HK-2 (cell line): ENCODE measurements at regions not wholly inside any gene's neighbourhood (a gene's known extent, or its start where the extent isn't known, plus 50 kb on each side); places are given as distances from the start of the nearest gene placed in this dataset.

Source experiments
- DNase-seq: peaks from one replicate; pipeline ENCODE4 v3.0.0-alpha.2; 2018; ENCODE audit not compliant: unreplicated experiment

DNA sequence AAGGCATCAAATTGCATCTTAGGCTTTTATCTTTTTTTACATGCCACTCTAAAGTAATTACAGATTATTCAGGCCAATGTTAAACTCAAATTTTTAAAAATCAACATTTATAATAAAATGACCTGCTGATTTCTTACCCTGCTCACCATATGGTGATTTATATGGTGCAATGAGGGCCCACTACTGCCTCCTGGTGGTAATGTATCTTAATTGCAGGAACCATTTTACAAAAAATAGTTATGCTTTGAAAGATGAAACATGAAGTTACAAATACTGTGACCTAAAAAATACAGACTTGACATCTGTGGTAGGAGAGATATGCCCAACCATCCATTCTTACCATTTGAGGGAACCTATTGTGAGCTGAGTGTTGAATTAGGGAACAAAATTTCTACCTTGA is 292.6 kb upstream of the TAS2R1 start:
- no peak for DNase-seq

DNA sequence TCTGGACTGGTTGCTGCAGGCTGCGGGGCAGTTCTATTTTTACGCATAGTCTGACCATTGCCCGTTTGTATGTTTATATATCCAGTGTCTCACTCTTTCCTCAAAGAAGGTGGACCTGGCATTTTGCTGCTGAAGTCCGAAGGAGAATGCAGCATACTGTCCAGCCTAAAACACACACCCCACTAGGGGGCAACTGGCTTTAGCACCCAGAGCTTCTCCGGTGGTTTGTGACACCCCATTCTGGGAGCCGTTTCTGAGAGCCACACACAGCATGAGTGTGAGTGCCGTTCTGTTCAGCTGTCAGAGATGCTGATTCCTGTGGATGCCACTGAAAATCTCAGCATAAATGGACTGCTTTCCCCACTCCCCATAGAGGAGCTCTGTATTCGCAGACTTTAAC is 290.5 kb upstream of the TAS2R1 start:
- no peak for DNase-seq

DNA sequence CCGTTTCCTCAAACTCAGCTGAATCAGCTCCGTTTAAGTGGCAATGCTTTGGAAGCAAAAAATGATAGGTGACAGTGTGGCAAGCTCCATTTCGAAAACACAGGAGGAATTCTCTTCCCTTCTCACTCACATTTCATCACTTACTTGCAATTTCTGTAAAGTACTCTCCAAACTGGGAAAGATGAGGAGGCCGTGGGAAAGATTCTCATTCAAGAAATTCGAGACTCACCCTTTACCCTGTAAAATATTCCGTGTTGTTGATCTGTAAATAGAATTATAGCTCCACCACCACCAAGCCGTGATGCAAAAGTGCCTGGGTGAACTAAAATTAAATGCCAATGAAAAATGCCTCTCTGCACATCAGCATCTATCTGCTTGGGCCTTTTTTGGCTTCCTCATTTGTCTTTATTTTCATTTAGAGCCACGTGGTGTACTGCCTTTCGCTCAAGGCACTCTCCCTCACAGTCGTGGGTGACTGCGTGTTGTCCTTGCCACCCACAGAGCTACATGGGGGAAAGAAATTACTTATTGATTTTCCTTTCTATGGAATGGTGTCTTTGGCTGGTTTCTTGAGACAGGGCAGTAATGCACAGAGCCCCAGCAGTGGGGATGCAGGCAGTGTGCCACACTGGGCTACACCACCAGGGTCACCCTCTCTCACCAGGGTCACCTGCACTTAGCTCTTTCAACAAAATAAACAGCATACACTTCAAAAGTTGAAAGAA is 289.3 kb upstream of the TAS2R1 start:
- DNase-seq: no peak

DNA sequence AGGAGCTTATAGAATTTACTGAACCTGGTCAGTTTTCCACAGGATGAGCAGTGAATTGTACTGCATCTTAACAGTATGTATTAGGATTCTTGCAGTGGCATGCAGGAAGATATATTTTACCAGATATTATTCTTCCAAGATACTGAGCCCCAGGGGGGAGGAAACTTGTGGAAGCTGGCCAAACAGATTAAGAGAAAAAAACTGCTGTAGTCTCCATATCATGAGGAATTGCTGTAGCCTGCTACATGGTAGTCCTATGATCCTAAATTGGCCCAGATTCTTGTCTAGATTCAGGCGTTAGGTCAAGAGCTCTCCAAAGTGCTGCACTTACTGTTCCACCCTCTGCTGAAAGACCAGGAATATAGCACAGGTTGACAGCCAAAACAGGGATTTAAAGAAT is 275.5 kb upstream of the TAS2R1 start:
- no peak for DNase-seq

DNA sequence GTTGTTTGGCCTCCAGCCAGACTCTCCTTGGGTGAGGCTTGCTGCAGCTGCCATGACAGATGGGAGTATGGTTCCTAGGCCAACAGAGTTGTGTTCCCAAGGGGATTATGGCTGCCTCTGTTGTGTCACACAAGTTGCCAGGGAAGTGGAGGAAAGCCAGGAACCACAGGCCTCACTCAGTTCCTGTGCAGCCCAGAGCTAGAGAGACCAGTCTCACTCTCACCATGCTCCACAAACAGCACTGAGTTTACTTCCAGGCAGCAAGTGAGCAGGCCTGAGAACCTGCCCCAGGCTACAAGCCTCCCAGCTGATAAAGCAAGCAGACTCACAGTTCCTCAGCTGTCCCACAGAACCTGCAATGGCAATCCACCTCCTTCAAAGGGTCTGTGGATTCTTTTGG is 273.6 kb upstream of the TAS2R1 start:
- DNase-seq: no peak

DNA sequence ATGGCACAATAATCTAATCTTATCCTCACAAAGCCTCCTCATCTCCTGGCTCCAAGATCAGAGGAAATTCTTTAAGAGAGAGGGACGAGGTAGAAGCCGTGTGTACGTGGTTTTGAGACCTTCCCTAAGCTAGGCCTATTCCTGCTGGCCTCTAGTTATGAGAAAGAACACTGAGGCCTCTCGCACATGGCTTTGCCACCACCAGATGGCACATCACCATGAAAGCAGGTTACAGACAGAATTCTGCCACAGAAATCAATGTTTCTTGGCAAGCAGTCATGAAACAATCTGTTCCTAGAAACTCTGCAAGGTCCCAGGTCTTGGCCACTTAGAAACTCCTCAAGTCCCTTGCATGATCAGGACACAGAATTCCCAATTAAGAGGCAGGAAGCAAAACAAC is 268.2 kb upstream of the TAS2R1 start:
- peak; percentile 14 for DNase-seq

DNA sequence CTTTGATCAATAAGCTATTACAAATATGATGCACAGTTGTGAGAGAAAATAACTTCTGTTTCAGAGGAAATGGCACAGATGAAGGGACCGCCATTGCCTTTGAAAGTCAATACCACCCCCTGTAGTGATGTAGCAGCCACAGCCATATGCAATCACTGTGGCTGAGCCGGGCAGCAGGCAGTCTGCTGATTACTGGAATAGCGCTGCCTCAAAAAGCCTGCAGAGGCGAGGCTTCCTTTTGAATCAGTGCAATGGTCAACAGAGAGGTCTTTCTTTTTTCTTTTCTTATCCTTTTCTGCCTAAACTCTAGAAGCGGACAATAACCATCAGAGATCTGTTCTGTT is 265.1 kb upstream of the TAS2R1 start:
- DNase-seq: no peak

DNA sequence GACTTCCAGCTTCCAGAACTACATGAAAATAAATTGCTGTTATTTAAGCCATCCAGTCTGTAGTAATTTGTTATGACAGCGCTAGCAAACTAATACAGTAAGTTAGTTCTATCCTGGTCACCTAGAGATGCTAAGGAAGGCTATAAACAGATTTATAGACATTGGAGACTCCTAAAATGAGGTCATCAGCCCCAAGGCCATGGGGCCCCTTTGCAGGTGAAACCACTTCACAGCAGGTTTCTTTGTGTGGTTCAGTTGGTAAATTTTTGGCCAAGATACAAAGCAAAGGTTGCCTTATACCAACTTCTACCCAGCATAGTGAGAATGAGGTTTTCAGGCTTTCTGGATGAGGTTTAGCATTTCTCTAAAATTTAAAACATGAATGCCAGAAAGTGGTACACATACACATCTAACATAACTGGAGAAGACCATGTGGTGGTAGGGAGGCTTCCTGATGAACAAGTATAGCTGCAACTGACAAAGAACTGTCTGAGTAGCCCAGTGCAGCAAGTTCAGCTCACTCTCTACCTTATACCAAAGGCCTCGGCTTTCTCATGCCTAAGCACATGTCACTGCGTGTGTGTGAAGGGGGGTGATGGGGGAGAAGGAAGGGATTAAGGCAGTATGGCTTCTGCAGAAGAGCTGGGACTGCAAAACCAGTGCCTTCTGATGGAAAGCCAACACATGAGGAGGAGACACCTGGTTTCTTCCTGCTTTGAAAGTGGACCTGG is 264.6 kb upstream of the TAS2R1 start:
- DNase-seq: no peak

DNA sequence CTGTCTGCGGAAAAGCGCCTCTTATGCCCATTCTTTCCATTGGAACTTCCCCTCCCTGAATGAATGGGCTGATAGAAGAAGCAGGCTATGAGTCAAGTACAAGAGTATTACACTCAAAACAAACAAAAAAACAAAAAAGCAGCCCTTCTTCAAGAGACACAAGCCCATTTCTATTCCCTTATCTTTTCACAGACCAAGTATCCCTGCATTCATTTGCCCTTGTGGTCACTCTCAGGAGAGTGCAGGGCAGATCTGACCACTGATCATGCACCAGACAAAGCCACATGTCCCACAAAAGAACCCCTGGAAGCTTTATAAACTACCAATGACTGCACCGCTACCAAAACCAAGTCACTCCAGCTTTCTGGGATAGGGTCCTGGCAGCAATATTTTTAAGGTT is 262.5 kb upstream of the TAS2R1 start:
- no peak for DNase-seq

DNA sequence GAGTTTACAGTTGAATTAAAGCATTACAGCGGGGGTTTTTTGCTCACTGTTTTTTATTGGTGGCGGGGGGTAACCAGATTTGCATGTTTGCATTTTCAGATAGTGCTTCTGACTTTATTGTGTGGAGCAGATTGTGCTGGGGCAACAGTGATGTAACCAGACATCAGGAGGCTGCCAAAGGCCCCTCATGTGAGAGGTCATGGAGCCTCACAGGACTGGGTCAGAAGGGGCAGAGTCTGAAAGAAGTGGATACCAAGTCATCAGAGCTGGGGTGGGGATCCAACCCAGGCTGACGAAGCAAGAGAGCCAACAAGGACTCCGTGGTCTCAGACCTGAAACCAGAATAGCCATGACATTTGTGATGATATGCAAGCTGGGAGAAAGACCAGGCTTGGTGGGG is 259.4 kb upstream of the TAS2R1 start:
- no peak for DNase-seq

DNA sequence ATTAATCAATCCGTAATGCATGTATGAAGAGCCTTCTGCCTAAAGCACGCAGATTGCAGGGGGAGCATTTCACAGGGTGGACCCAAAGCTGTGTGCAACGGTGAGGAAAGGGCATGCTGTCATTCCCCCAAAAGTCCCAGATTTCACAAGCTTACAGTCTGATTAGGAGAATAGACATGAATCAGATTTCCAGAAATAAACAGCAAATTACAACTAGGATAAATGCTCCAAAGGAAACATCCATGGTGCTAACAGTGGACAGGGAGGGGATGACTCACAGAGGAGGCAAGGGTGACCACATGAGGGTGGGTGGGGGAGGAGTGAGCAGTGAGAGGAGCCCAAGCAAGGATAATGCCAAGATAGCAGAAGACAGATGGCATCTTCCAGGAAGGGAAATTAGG is 258.4 kb upstream of the TAS2R1 start:
- DNase-seq: peak; percentile 13

DNA sequence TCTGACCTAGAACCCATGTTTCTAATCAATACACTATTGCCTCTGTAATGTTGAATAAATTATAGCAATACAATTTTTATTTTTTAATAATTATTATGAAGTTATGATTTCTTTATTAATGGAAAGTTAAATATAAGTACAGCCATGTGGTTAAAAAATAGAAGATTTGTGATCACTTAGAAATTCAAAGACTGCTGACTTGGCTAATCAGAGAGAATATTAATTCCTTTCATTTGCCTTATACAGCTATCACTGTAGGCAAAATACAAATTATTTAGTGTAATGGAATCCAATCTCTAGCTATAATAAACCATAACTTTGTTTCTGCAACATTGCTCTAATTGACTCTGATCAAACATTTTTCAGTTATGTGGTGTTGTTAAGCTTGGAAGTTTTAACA is 255.0 kb upstream of the TAS2R1 start:
- DNase-seq: no peak

DNA sequence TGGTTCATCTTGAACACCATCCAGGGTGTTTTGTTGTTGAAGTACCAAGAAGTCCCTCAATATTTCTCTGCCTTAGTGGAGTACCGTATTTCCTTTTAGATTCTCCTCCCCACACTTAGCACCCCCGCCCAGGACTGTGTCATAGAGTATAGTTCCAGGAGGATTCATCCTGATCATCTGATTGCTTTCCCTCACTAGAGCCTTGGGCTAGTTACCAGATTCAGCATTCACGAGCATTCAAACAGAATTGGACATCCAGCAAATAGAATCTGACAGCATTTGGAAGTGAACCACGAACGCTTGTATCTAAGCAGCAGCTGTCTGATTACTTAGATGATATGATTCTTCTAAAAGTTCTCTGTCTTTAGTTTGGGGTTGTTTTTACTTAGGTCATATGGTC is 248.1 kb upstream of the TAS2R1 start:
- no peak for DNase-seq

DNA sequence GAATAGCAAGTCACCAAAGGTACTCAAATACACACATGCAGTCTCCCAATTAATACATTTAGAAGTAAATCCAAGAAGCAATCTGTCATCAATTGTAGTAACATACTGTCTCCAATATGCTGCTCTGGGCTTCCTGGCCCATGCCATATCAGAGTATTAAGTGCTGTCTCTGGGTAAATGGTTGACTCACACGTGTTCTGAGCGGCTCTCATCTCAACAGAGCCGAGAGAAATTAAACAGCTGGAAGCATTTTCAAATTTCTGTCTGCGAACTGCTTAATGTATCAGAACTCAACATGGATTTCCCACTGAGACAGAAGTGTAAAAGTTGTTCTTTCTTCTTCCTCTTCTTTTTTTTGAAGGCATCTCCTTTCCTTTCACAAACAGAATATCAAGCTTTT is 247.3 kb upstream of the TAS2R1 start:
- DNase-seq: no peak

DNA sequence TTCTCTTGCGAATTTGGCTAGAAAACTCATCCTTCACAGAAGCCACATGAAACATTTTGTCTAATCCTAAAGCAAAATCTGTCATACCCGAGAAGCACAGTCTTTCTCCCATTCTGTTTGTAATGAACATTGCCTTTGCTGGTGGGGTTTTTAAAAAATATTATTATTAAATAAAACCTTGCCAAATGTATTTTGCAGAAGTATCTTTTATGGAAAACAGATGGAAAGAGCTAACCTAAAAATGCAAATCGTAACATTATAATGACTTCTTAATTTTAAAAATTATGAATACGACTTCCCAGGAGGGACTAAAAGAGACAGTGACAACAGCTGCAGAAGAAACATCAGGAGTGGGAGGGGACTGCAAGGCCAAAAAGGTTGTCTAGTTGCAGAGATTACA is 246.3 kb upstream of the TAS2R1 start:
- DNase-seq: no peak

DNA sequence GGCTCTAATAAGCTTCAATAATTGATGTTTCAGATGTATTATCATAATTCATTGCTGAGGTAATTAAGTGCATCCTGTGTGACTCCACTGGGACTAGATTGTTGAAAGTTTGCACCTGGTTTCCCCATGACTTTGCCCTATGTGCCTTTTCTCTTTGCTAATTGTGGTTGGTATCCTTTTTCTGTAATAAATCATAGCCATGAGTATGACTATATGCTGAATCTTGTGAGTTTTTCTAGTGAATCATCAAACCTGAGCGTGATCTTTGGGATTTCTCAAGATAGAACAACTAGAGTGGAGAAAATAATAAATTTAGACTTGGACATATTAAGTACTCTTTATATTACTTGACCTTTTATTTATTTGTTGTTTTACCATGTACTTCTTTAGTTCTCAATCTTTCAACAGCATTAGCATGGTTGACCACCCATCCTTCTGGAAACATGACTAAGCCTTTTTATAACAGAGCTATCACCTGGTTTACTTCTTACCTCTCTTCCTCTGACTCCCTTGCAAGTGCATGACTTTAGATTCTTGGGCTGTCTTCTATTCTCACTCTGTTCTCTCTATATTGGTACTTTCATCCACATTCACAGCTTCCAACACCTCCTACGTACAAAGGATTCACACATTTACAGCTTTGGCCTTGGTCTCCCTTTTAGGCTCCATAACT is 239.6 kb upstream of the TAS2R1 start:
- DNase-seq: no peak

DNA sequence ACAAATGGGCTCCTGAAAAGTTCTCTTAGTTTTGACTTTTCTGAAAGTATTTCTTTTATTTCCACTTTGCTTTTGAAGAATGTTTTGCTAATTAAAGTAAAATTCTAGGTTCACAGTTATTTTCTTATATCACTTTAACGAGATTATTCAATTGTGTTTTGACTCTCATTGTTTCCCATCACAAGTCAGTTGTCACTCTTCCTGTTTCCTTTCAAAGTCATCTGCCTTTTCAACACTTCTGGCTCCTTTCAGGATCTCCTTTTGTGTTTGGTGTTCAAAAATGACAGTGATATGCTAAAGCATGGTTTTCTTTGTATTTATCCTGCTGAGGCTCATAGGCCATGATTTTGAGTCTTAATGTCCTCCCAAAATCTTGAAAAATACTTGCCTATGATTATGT is 235.4 kb upstream of the TAS2R1 start:
- DNase-seq: no peak

DNA sequence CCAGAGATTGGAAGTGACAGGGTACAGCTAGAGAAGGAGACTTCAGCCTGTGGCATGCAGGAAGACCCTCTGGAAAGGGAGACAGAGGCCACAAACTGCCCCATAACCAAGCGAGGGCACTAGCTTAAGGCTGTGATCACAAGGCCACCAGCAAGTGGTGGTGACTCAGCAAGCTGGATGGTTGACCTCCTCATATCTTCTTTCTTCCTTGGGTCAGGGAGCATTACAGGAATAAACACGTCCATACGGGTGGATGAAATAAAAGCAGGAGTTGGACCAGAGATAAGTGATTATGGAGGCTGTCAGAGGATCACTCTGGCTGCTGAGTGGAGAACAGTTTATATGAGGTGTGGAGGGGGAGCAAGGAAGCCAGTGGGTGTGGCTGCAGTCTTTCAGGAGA is 234.6 kb upstream of the TAS2R1 start:
- DNase-seq: no peak

DNA sequence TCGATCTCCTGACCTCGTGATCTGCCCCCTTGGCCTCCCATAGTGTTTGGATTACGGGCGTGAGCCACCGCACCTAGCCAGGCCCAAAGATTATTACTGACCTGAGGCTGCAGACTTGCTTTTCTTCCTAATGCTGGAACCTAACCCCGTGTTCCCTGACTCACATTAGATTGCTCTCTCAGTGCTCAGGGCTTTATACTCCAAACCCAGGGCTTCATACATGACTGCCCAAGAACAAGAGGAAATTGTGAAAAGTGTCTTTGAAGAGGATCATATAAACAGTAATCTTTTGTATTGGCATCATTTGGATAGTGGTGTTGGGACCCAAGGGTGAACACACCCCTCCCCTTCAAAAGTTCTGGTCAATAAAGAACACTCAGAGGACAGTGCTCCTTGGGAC is 233.3 kb upstream of the TAS2R1 start:
- DNase-seq: no peak

DNA sequence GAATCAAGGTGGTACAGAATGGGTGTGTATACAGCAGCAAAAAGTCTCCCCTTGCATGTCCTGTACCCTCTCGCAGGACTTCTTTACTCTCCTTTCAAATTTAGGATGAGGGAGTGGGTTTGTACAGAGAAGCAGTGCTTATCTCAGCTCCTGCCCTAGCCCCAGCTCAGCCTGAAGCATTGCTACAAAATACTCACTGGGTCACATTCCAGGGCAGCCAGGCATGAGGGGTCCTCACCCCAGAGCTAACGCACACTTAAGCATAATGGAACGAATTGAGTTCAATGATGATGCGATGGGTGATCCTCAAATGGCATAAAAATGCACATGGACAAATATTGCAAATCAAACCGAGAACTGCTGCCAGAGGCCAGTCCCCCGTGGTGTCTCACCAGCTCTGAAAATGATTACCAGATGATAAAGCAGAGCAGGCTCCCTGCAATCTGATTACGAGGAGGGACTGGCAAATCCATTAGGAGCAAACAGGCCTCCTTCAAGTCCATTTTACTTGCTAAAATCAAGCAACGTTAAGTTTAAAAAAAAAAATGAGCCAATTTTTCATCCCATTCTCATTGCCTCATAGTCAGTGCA is 231.6 kb upstream of the TAS2R1 start:
- DNase-seq: no peak

DNA sequence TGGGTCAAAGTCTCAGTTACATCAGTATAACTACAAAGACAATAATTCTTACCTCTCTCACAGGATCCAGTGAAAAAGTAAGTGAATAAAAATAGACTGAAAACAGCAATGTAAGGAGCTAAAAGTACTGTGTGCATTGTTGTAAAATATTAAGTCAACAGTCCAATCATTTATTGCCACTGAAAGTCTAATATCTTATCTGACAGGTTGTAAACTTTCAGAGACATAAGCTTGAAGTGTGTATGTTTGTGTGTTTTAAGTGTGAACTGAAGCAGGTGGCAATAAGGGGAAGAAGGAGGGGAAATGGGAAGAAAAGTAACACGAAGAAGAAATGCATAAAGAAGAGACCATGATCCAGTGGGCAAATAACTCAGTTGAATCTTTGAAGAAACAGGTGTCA is 229.7 kb upstream of the TAS2R1 start:
- no peak for DNase-seq

DNA sequence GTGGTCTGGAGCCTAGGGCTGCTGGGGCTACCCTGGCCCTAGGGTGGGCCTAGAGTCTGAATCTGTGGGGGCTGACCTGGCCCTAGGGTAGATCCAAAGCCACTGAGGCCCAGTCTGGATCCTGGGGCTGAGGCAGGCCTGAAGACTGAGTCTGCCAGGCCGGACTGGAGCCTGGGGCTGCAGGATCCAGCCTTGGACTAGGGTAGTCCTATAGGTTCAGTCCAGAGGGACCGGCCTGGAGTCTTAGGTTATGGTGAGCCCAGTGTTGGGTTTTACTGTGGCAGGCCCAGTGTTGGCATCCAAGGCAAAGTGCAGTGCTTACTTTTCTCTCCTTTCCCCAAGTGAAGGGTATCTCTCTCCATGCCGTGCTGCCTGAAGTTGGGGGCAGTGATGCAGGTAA is 227.9 kb upstream of the TAS2R1 start:
- no peak for DNase-seq

DNA sequence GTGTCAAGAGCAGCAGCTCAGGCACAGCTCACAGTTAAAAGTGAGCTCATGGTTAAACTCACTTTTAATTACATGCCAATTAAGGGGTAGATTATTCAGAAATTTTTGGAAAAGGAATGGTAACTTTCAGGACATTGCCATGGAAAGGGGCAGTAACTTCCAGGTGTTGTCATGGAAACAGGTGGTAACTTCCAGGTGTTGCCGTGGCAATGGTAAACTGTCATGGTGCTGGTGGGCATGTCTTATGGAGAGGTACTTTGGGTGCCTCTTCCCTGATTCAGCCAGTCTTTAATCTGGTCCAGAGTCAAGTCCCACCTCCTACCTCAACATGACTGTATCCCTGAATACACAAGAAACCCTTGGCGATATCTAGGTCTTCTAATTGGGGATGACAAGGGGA is 223.2 kb upstream of the TAS2R1 start:
- DNase-seq: no peak
